Testis (tissue), 2 donors: ENCODE measurements at regions not wholly inside any gene's neighbourhood (a gene's known extent, or its start where the extent isn't known, plus 50 kb on each side); places are given as distances from the start of the nearest gene placed in this dataset.

Source experiments
- CTCF ChIP-seq, 3 experiments: fragments of 450-650 bp in 2 of 3; fragments of 200-600 bp in 1 of 3; sonication (generic) in 1 of 3; IDR thresholded peaks; one replicate each; pipeline ENCODE4 v1.5.1; 2016 to 2019; ENCODE audit warnings: antibody characterized with exemption in 3 of 3, mild to moderate bottlenecking in 2 of 3, moderate library complexity in 1 of 3
- POLR2A ChIP-seq: fragments of 450-650 bp; IDR thresholded peaks from one replicate; pipeline ENCODE4 v1.6.1; 2017; ENCODE audit warnings: antibody characterized with exemption, mild to moderate bottlenecking, moderate library complexity

GRCh38 chr12:58441483-58441882 lies 478.8 kb downstream of the LRIG3 start:
- TF ChIP-seq CTCF (IDR thresholded peaks at IDR 0.05): no peak
- TF ChIP-seq POLR2A: no peak
